ENCODE measurements at regions not wholly inside any gene's neighbourhood (a gene's known extent, or its start where the extent isn't known, plus 50 kb on each side); places are given as distances from the start of the nearest gene placed in this dataset.
A peak's percentile ranks its signal among the peaks of the same experiment; 100 is the strongest.
"Not testable (repeated sequence)": the region's sequence is repeated elsewhere in the genome, so short reads cannot be mapped to it uniquely, and the experiment has no call there.

- DNase-seq, result no peak
These were observed 54.7 kb upstream of the ARSJ start for GRCh38 chr4:114034189-114034588.

- no peak for DNase-seq
These were observed 57.0 kb upstream of the ARSJ start for GRCh38 chr4:114036426-114036825.

- no peak for DNase-seq
These were observed 57.4 kb upstream of the ARSJ start for GRCh38 chr4:114036864-114037263.

- no peak for DNase-seq
These were observed 58.5 kb upstream of the ARSJ start for GRCh38 chr4:114037988-114038387.

GRCh38 chr4:114038762-114039387 lies 59.4 kb upstream of the ARSJ start:
- no peak for DNase-seq

- DNase-seq, result peak; percentile 56
These were observed 61.1 kb upstream of the ARSJ start for GRCh38 chr4:114040319-114041116.

- DNase-seq, result peak; percentile 77
These were observed 61.6 kb upstream of the ARSJ start for GRCh38 chr4:114041117-114041475.

GRCh38 chr4:114043116-114043515 lies 63.7 kb upstream of the ARSJ start:
- DNase-seq, result no peak

- DNase-seq, result not testable (repeated sequence)
These were observed 64.9 kb upstream of the ARSJ start for GRCh38 chr4:114044351-114044750.

- no peak for DNase-seq
These were observed 66.9 kb upstream of the ARSJ start for GRCh38 chr4:114046331-114046730.

- DNase-seq, result not testable (repeated sequence)
These were observed 68.7 kb upstream of the ARSJ start for GRCh38 chr4:114048154-114048553.

- DNase-seq, result no peak
These were observed 72.8 kb upstream of the ARSJ start for GRCh38 chr4:114052227-114052626.

GRCh38 chr4:114056599-114056998 lies 77.2 kb upstream of the ARSJ start:
- DNase-seq, result no peak

GRCh38 chr4:114057746-114058145 lies 78.3 kb upstream of the ARSJ start:
- no peak for DNase-seq

GRCh38 chr4:114062499-114062898 lies 83.1 kb upstream of the ARSJ start:
- DNase-seq, result peak; percentile 58

- DNase-seq, result no peak
These were observed 93.3 kb upstream of the ARSJ start for GRCh38 chr4:114072781-114073180.

GRCh38 chr4:114076899-114077570 lies 97.6 kb upstream of the ARSJ start:
- DNase-seq, result peak; percentile 46

GRCh38 chr4:114077610-114078009 lies 98.2 kb upstream of the ARSJ start:
- DNase-seq, result peak; percentile 98

- DNase-seq, result peak; percentile 69
These were observed 99.2 kb upstream of the ARSJ start for GRCh38 chr4:114078636-114079035.

GRCh38 chr4:114081783-114082182 lies 102.3 kb upstream of the ARSJ start:
- no peak for DNase-seq

GRCh38 chr4:114082348-114082747 lies 102.9 kb upstream of the ARSJ start:
- peak; percentile 24 for DNase-seq

GRCh38 chr4:114085611-114086345 lies 106.3 kb upstream of the ARSJ start:
- no peak for DNase-seq

- DNase-seq, result peak; percentile 95
These were observed 108.3 kb upstream of the ARSJ start for GRCh38 chr4:114087596-114088230.

Measured in fibroblast of skin of right quadriceps (primary cell).